Osteocyte (in vitro differentiated cells): ENCODE measurements at regions not wholly inside any gene's neighbourhood (a gene's known extent, or its start where the extent isn't known, plus 50 kb on each side); places are given as distances from the start of the nearest gene placed in this dataset.

Source experiments
- DNase-seq: peaks from one replicate; pipeline ENCODE4 v3.0.0; 2021; ENCODE audit warnings: mixed read lengths; ENCODE audit not compliant: unreplicated experiment; ENCODE audit errors: extremely low spot score
- H3K27ac Mint-ChIP-seq: one replicate; pipeline ENCODE4 v1.8.0; 2021; ENCODE audit warnings: mild to moderate bottlenecking, mixed read lengths; ENCODE audit not compliant: unreplicated experiment
- H3K27me3 Mint-ChIP-seq: one replicate; pipeline ENCODE4 v1.8.0; 2021; ENCODE audit warnings: mixed read lengths; ENCODE audit not compliant: unreplicated experiment
- H3K36me3 Mint-ChIP-seq: one replicate; pipeline ENCODE4 v1.8.0; 2021; ENCODE audit warnings: mixed read lengths; ENCODE audit not compliant: unreplicated experiment
- H3K4me1 Mint-ChIP-seq: one replicate; pipeline ENCODE4 v1.8.0; 2021; ENCODE audit warnings: mixed read lengths; ENCODE audit not compliant: unreplicated experiment
- H3K4me3 Mint-ChIP-seq: one replicate; pipeline ENCODE4 v1.8.0; 2021; ENCODE audit warnings: mild to moderate bottlenecking, moderate library complexity, mixed read lengths; ENCODE audit not compliant: unreplicated experiment
- H3K9me3 Mint-ChIP-seq: one replicate; pipeline ENCODE4 v1.8.0; 2021; ENCODE audit warnings: mixed read lengths; ENCODE audit not compliant: unreplicated experiment
- CTCF ChIP-seq: fragments of 200-600 bp; sonication (generic); IDR thresholded peaks from 2 replicates; pipeline ENCODE4 v1.5.0; 2021; ENCODE audit warnings: antibody characterized with exemption, mild to moderate bottlenecking, moderate library complexity

DNA sequence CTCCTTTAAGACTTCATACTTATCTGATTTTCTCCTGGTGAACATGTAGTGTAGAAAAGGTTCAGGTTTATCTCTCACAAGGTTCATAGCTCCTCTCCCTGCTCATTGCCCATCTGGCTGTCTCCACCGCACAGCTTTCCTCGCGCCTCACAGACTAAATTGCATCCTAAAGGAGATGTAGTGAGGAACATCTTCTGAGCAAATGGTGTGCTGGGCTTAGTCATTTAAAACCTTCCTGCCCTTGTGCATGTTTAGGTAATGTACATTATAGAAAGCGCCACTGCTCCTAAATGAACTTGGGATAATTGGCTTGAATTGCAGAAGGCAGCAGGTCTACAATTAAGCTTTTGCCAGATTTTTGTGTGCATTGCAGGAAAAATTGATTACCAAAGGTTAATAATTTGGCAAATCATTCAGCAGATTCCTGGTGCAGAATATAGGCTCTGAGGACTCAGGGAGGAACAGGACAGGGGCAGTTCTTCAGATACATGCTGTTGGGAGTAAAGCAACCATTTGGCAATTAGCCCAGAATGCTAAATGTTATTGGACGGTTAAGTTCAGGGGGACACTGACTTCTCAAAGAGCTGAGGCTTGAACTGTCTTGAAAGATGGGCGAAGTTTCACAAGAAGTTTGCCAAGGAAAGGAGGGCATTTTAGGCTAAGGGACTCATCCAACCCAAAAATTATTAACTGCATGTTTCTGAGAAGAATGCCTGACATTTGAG lies 108.4 kb upstream of the CLDN10 start:
- H3K4me3 Mint-ChIP-seq: no peak overlapping the region
- no peaks in the 10 kb centered on the region for H3K4me1 Mint-ChIP-seq
- peaks cover 20% of the 10 kb centered on the region for H3K27me3 Mint-ChIP-seq
- no peaks in the 10 kb centered on the region for H3K36me3 Mint-ChIP-seq
- no peak overlapping the region for H3K27ac Mint-ChIP-seq
- H3K9me3 Mint-ChIP-seq: no peaks in the 10 kb centered on the region
- DNase-seq: no peak
- TF ChIP-seq CTCF: no peak

DNA sequence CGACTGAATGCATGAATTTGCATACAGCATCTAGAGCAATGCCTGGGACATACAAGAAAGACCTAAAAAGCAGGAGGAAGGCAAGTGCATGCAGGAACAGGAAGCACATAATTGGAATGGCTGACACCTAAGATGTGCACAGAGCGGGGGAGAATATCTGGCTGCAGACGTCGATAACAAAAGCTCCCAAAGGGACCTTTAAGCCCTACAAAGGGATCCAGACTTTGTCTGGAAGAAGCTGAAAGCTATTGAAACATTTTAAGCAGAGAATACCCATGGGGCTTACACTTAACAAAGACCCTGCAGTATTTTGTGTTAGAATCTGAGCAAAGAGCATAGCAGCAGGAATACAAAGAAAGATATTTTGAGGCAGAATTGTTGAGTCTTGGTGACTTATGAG lies 107.4 kb upstream of the CLDN10 start:
- H3K36me3 Mint-ChIP-seq: no peaks in the 10 kb centered on the region
- no peak overlapping the region for H3K4me3 Mint-ChIP-seq
- H3K4me1 Mint-ChIP-seq: no peaks in the 10 kb centered on the region
- H3K27me3 Mint-ChIP-seq: peaks cover 20% of the 10 kb centered on the region
- no peak for TF ChIP-seq CTCF
- H3K27ac Mint-ChIP-seq: no peak overlapping the region
- DNase-seq: no peak
- H3K9me3 Mint-ChIP-seq: no peaks in the 10 kb centered on the region

DNA sequence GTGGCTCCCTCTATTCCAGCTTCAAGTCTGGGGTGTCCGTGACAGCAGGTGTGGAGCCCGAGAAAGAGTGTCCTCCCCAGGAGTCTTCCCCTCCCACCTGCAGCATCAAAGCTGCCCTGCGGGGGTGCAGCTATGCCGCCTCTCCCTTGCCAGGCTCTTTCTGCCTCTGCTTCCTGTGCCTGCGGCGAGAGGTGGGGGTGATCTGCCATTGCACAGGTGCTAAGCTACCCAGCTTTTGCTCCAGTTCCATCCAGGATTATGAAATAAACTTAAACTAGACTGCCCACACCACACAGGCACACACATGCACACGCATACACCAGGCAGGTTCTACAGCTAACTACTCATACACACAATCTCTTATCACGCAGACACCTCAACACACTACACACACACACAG lies 104.7 kb upstream of the CLDN10 start:
- Mint-ChIP-seq H3K27ac (no peak overlapping the region), H3K36me3 (no peaks in the 10 kb centered on the region), H3K4me3 (no peak overlapping the region), H3K4me1 (no peaks in the 10 kb centered on the region), H3K27me3 (peaks cover 29% of the 10 kb centered on the region), H3K9me3 (no peaks in the 10 kb centered on the region)
- no peak for DNase-seq
- no peak for TF ChIP-seq CTCF

DNA sequence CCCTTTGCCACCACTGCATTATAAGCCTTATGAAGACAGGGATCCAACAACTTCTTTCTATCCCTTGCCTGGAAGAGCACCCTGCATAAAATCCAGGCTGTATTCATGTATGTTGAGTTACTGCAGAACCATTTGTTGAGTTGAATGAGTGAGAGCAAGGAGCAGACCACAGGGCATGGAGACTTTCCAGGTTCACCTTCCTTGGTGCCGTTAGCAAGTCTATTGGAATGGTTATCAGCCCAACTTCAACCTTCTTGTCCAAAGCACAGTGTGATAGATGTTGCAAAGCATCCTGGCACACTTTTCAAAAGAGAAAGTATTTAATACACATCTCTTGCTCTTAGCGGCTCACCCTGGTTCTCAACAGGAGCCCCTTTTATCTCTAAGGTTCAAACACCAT lies 100.9 kb upstream of the CLDN10 start:
- H3K4me1 Mint-ChIP-seq: no peaks in the 10 kb centered on the region
- H3K27me3 Mint-ChIP-seq: peaks cover 28% of the 10 kb centered on the region
- no peak overlapping the region for H3K27ac Mint-ChIP-seq
- no peaks in the 10 kb centered on the region for H3K36me3 Mint-ChIP-seq
- H3K4me3 Mint-ChIP-seq: no peak overlapping the region
- no peak for DNase-seq
- no peak for TF ChIP-seq CTCF
- H3K9me3 Mint-ChIP-seq: no peaks in the 10 kb centered on the region

DNA sequence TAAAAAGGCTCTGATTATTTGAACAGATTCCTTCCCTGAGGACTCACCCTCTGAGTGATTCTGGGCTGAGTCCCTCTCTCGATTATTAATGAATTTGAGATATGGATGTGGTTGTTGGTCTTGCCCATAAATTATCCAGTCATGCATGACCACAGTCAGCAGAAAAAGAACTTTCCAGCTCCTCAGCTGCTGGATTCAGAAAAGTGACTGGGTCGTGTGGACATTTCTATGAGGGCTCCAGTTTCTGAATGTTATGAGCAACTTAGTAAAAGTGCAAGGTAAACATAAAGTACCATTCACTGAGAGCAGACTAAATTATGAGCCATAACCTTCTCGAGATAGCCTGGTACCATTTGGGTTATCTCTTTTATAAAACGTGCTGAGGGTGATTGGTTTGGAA lies 100.1 kb upstream of the CLDN10 start:
- H3K36me3 Mint-ChIP-seq: no peaks in the 10 kb centered on the region
- no peak for TF ChIP-seq CTCF
- H3K9me3 Mint-ChIP-seq: no peaks in the 10 kb centered on the region
- H3K4me1 Mint-ChIP-seq: no peaks in the 10 kb centered on the region
- H3K27me3 Mint-ChIP-seq: peaks cover 28% of the 10 kb centered on the region
- H3K27ac Mint-ChIP-seq: no peak overlapping the region
- H3K4me3 Mint-ChIP-seq: no peak overlapping the region
- no peak for DNase-seq
